Endothelial cell of umbilical vein (primary cell): ENCODE measurements at regions not wholly inside any gene's neighbourhood (a gene's known extent, or its start where the extent isn't known, plus 50 kb on each side); places are given as distances from the start of the nearest gene placed in this dataset.

Experiments
- BruUV-seq: library from RNA; stranded (reverse); fragments of 400-500 nt; replicated peaks from 2 replicates; lab custom pipeline; 2021; lab: Mats Ljungman, UMichigan
- CTCF ChIA-PET: fragments of 300-600, 350-600 bp; sonication (Branson Sonifier 250); formaldehyde crosslinking; loops from one replicate; lab custom pipeline; 2021; ENCODE audit warnings: antibody characterized with exemption, inconsistent platforms; lab: Charles Lee
- POLR2A ChIA-PET: fragments of 300-600, 350-600 bp; sonication (Branson Sonifier 250); formaldehyde crosslinking; loops from one replicate; lab custom pipeline; 2021; ENCODE audit warnings: antibody characterized with exemption, inconsistent platforms; lab: Charles Lee
- DNase-seq: peaks from one replicate; pipeline ENCODE4 v3.0.0-alpha.2; 2011; ENCODE audit warnings: low read depth, low spot score
- FAIRE-seq: peaks from 2 replicates; lab custom pipeline; 2011; peaks lifted over from hg19 to GRCh38; lab: Jason Lieb, UNC
- H2AFZ ChIP-seq: 2 replicates; pipeline ENCODE4 v1.6.0; 2012; ENCODE audit warnings: low read depth, low read length, control low read depth, inconsistent platforms
- H3K27ac ChIP-seq: 2 replicates; pipeline ENCODE4 v1.5.1; 2011; ENCODE audit warnings: low read depth, mild to moderate bottlenecking, control low read depth, low read length, moderate library complexity; ENCODE audit not compliant: insufficient read depth
- H3K27me3 ChIP-seq, 2 experiments: 2 replicates each; pipeline versions ENCODE4 v1.6.0 to v1.6.1; 2011; ENCODE audit warnings: low read length in 2 of 2, mixed read lengths in 1 of 2; ENCODE audit not compliant: control insufficient read depth in 2 of 2, insufficient read depth in 2 of 2
- H3K36me3 ChIP-seq, 2 experiments: 2 replicates in 1 of 2; 3 replicates in 1 of 2; pipeline ENCODE4 v1.5.1; 2011; ENCODE audit warnings: low read length in 2 of 2, mild to moderate bottlenecking in 1 of 2, moderate library complexity in 1 of 2; ENCODE audit not compliant: control insufficient read depth in 2 of 2, insufficient read depth in 2 of 2; ENCODE audit errors: extremely low read depth in 1 of 2
- H3K4me1 ChIP-seq: 3 replicates; pipeline ENCODE4 v1.5.1; 2011; ENCODE audit warnings: mild to moderate bottlenecking, low read length; ENCODE audit not compliant: control insufficient read depth, insufficient read depth; ENCODE audit errors: extremely low read depth
- H3K4me2 ChIP-seq: 2 replicates; pipeline ENCODE4 v1.6.1; 2011; ENCODE audit warnings: low read length, control low read depth, mixed read lengths; ENCODE audit not compliant: insufficient read depth
- H3K4me3 ChIP-seq, 3 experiments: fragments of 200-600 bp in 1 of 3; sonication (generic), shearing (Covaris generic) in 1 of 3; replicated peaks in 1 of 3; 2 replicates each; pipeline ENCODE4 v1.5.1; 2011 to 2016; ENCODE audit warnings: control low read depth in 3 of 3, low read length in 3 of 3, mild to moderate bottlenecking in 2 of 3, inconsistent platforms in 1 of 3, low read depth in 1 of 3, moderate library complexity in 1 of 3; ENCODE audit not compliant: insufficient read depth in 1 of 3
- H3K79me2 ChIP-seq: 2 replicates; pipeline ENCODE4 v1.6.0; 2012; ENCODE audit warnings: low read length, inconsistent platforms; ENCODE audit not compliant: control insufficient read depth, insufficient read depth
- H3K9ac ChIP-seq: replicated peaks from 2 replicates; pipeline ENCODE3; 2011; ENCODE audit warnings: low read length, control low read depth; ENCODE audit not compliant: insufficient read depth; ENCODE audit errors: extremely low read depth
- H3K9me1 ChIP-seq: replicated peaks from 3 replicates; pipeline ENCODE4 v1.6.0; 2011; ENCODE audit warnings: mild to moderate bottlenecking, low read length; ENCODE audit not compliant: control insufficient read depth, insufficient read depth; ENCODE audit errors: extremely low read depth
- H3K9me3 ChIP-seq: replicated peaks from 2 replicates; pipeline ENCODE4 v1.5.1; 2012; ENCODE audit warnings: low read length, inconsistent platforms; ENCODE audit not compliant: control insufficient read depth, insufficient read depth
- H4K20me1 ChIP-seq: replicated peaks from 2 replicates; pipeline ENCODE3; 2011; ENCODE audit warnings: mild to moderate bottlenecking, low read length; ENCODE audit not compliant: control insufficient read depth, insufficient read depth; ENCODE audit errors: extremely low read depth
- CTCF ChIP-seq, 2 donors: IDR thresholded peaks; 1 replicate in 1 of 2; 2 replicates in 1 of 2; pipeline ENCODE4 v1.5.1; 2011; ENCODE audit warnings: low read length in 2 of 2, mild to moderate bottlenecking in 2 of 2, moderate library complexity in 2 of 2, control low read depth in 1 of 2, inconsistent platforms in 1 of 2, low read depth in 1 of 2; ENCODE audit not compliant: insufficient read depth in 1 of 2; ENCODE audit errors: extremely low read depth in 1 of 2
- EZH2 ChIP-seq: IDR thresholded peaks from 2 replicates; pipeline ENCODE4 v1.6.1; 2012; ENCODE audit warnings: borderline replicate concordance, low read depth, mild to moderate bottlenecking, moderate library complexity, low read length, inconsistent platforms; ENCODE audit not compliant: severe bottlenecking
- FOS ChIP-seq: IDR thresholded peaks from 2 replicates; pipeline ENCODE4 v1.6.1; 2011; ENCODE audit warnings: mild to moderate bottlenecking, low read length, moderate library complexity, borderline replicate concordance; ENCODE audit not compliant: insufficient read depth
- POLR2A ChIP-seq: IDR thresholded peaks from 2 replicates; pipeline ENCODE4 v1.6.1; 2012; ENCODE audit warnings: low read depth, mild to moderate bottlenecking, control low read depth, low read length
- POLR2AphosphoS5 ChIP-seq: IDR thresholded peaks from 2 replicates; pipeline ENCODE4 v1.6.1; 2012; ENCODE audit warnings: low read depth, mild to moderate bottlenecking, control low read depth, low read length, moderate library complexity; ENCODE audit not compliant: insufficient read depth
- dilution Hi-C: fragments of 300-500 bp; cut with MboI; formaldehyde crosslinking; loops from one replicate; pipeline ENCODE4 v1.15.0; 2019; ENCODE audit warnings: low sequenced_read_pairs; ENCODE audit not compliant: extremely low pct_ligation_motif_present
- intact Hi-C: fragments of 100-400 bp; cut with micrococcal nuclease; formaldehyde crosslinking; loops from one replicate; pipeline ENCODE4 v1.10.0; 2022
- TF ChIP-seq, protein P1 (sequence below): IDR thresholded peaks from 2 replicates; pipeline ENCODE4 v1.6.1; 2011; ENCODE audit not compliant: insufficient read depth, insufficient read length

- no peak for FAIRE-seq
- dilution Hi-C loops: no loop called here
- H3K9ac ChIP-seq: no peak overlapping the region
- H3K36me3 ChIP-seq: no peaks in the 10 kb centered on the region
- H3K4me1 ChIP-seq: no peaks in the 10 kb centered on the region
- POLR2A ChIA-PET: no interaction called here
- no TSS peak for BruUV-seq
- TF ChIP-seq POLR2A: no peak
- TF ChIP-seq, protein P1, sequence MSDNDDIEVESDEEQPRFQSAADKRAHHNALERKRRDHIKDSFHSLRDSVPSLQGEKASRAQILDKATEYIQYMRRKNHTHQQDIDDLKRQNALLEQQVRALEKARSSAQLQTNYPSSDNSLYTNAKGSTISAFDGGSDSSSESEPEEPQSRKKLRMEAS: peak; percentile 12
- TF ChIP-seq POLR2AphosphoS5: no peak
- TF ChIP-seq CTCF (IDR thresholded peaks at IDR 0.05; ENCODE audit: extremely low read depth in 1 of 2, insufficient read depth in 1 of 2, low read depth in 1 of 2, low read length in 2 of 2): no peak
- TF ChIP-seq FOS: no peak
- no peak for TF ChIP-seq EZH2
- H3K9me1 ChIP-seq: no peaks in the 10 kb centered on the region
- no peaks in the 10 kb centered on the region for H4K20me1 ChIP-seq
- CTCF ChIA-PET: no interaction called here
- intact Hi-C loops: no loop called here
- H3K79me2 ChIP-seq: no peaks in the 10 kb centered on the region
- peaks cover 4% of the 10 kb centered on the region for H3K9me3 ChIP-seq
- H3K27me3 ChIP-seq: no peaks in the 10 kb centered on the region
- no peak overlapping the region for H3K4me3 ChIP-seq
- H3K27ac ChIP-seq: no peak overlapping the region
- no peak overlapping the region for H2AFZ ChIP-seq
- no peak overlapping the region for H3K4me2 ChIP-seq
- no peak for DNase-seq
These were observed 543.1 kb upstream of the RGMA start for GRCh38 chr15:93631958-93632618.
